HG03520 (cell line): ENCODE measurements at regions not wholly inside any gene's neighbourhood (a gene's known extent, or its start where the extent isn't known, plus 50 kb on each side); places are given as distances from the start of the nearest gene placed in this dataset.

Source experiments
- ATAC-seq: cut with Tn5 transposase; IDR thresholded peaks from one replicate; pipeline ENCODE4 v1.9.1; 2021; ENCODE audit warnings: mild to moderate bottlenecking, moderate library complexity; ENCODE audit not compliant: unreplicated experiment

DNA sequence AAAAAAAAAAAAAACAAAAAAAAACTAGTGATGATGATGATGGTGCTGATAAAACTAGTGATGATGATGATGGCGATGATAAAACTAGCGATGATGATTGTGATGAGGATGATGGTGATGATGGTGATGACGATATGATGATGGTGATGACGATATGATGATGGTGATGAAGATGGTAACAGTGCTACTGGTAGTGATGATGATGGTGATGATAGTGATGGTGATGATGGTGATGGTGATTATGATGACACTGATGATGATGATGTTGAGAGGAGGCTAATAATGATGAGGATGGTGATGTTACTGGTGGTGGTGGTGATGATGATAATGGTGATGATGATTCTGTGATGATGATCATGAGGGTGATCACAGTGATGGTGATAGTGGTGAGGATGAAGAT, 345.5 kb upstream of the CDH4 start:
- ATAC-seq: no peak

DNA sequence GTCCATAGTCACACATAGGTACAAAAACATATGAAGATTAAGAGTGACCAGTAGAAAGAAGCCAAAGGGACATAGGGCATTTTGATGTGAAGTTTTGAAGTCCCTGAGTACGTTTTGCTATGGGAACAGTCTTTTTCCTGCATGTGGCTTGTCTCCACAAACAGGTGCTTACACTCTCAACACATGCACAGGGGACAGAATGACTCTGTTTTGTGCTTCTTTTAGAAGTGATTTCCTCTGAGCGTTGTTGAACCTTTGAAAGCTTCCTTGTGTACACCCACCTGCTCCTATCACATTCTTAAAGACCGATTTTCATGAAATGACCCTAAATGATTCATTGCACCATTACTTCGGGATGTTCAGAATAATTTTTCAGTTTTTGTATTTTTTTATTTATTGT, 338.8 kb upstream of the CDH4 start:
- ATAC-seq: no peak

DNA sequence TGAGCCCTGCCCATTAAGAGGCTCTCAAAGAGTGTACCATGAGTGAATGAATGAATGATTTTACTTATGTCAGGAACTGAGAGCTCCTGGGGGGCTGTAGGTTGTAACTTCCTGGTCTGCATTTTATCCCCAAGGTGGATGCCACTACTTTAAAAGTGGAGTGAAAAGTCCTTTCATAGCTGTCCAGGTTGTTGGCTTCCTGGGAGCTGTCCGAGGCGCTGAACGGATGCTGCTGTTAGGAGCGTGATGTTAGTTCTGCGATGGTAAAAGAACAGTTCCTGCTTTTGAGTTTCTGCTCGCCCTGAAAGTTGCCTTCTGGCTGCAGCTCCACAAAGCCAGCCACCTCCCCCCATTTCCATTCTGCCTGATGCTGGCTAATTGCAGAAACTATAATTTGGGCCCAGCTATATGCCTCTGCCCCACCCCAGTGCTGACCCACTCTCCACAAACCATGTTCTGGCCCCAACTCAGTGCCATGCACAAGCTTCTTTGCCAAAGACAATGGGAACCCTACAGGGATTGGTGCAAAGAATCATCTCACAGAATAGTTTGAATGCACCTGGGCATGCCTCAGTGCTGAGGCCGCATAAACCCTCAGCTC, 330.9 kb upstream of the CDH4 start:
- no peak for ATAC-seq

DNA sequence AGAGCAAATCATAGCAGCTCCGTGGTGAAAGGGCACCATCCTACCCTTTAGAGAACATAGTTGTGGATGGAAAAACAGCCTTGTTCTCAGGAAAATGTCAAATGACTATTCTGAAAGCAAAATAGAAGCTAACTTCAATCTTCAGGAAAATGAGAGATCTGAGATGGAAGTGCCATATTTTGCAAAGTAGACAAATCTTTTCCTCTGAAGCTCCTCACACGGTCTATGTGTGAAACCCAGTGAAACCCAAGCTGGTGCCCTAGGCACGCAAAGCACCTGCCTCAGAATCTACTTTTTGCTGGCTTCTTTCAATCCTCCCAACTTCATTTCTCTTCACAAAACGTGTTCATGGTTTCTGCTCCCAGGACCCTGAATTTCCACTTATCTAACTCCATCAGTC, 325.2 kb upstream of the CDH4 start:
- no peak for ATAC-seq

GRCh38 chr20:60928341-60928740, 323.7 kb upstream of the CDH4 start:
- no peak for ATAC-seq

- ATAC-seq: no peak
Measured at GRCh38 chr20:60930023-60930790, 321.9 kb upstream of the CDH4 start.

DNA sequence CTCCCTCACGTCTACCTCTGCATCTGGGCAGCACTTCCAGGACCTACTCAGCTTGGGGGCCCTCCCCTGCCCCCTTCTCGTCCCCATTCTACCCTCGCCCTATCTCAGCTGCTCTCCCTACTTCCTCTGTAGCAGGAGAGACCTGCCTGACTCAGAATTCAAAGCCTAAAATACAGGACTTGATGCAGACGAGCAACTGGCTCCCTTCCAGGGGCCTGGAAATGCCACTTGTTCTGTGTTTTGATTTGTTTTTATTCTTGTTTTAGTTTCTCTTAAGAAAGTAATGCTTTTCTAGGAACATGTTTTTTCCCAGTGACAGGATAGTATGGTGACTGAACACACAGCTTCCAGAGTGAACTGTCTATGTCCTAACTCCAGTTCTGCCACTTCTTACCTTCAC, 320.4 kb upstream of the CDH4 start:
- no peak for ATAC-seq

DNA sequence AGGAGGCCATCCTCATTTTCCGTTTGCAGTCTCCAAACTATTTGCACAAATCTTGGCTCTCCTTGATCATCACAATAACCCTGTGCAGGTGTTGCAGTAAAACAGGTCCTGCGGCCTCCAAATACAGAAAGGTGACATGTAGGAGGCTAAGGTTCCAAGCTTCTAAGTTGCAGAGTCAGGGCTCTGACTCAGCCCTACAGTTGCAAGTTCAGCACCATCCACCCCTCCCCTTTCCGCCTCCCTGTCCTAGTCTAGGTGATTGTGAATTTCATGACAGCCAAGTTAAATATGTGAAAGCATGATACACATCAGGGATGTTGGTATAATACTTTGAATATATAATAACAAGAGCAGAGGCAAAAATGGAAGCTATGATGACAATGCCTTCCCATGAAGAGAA, 317.3 kb upstream of the CDH4 start:
- no peak for ATAC-seq

DNA sequence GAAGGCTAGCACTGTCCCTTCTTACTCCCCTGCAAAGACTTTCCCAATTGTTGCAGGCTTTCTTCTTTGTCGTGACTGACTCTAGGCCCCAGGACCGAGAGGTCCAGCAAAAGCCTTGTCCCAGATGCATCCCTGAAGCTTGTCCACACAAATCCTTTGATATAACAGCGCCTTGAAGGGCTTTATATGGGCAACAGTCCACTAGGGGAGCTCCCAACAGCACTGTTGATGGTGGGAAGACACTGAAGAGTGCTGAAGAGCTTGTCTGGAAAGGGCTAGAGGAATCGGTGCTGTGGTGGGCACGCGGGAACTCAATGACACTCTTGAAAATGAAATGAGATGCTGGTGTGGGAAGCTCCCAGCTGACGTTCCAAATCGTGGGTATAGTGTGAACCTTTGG, 316.1 kb upstream of the CDH4 start:
- no peak for ATAC-seq

- ATAC-seq: no peak
Measured at GRCh38 chr20:60937585-60937984, 314.5 kb upstream of the CDH4 start.

DNA sequence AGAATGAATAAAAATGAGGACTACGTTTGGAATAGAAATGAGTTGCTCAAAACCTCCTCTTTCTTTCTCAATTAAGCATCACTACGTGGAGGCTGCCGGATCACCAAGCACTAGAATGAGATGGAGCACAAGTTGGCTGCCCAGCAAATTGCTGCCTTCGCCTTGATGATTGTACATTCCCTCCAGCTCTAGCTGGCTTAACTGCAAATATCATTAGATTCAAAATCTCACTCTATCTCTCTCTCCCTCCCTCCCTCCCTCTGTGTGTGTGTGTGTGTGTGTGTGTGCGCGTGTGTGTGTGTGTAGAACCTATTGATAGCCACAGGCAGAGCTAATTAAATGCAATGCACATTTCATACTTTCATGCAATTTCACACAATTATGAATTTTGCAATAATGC, 310.7 kb upstream of the CDH4 start:
- ATAC-seq: no peak

DNA sequence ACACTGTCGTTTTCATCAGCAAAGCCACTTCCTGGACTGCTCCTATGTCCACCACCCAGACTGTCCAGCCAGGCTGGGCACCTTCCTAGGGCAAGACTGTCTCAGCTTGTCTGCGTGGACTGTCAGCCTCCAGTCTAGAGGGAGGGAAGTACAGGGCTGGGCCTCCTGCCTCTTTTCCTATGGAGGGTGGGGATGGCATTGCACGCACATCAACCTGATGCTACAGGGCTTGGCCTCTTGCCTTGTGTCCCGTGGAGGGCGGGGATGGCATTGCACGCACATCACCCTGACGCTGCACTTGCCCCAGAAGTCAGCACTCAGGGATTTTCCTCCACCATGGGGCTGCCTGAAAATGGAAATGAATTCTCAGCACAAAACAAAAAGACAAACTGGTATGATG, 304.2 kb upstream of the CDH4 start:
- no peak for ATAC-seq

DNA sequence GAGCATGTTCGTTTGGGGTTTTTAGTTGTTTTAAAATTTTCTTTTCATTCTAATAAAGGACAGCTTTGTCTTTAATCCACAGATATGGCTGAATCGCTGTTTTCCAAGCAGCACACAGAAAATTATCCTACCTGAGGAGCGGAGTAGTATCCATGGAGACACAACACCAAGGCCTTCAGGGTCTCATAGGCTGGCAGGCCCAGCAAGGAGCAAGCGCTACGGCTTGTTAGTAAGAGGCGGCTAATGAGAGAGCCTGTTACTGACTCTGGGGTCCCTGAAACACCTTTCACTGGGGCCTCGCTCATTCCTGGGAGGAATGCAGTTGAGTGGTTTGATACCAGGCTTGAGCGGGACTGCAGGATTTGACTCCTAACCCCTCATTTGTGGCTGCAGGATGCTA, 303.8 kb upstream of the CDH4 start:
- ATAC-seq: no peak

GRCh38 chr20:60950561-60950960, 301.5 kb upstream of the CDH4 start:
- ATAC-seq: no peak

- ATAC-seq: no peak
Measured at GRCh38 chr20:60950974-60951373, 301.1 kb upstream of the CDH4 start.

DNA sequence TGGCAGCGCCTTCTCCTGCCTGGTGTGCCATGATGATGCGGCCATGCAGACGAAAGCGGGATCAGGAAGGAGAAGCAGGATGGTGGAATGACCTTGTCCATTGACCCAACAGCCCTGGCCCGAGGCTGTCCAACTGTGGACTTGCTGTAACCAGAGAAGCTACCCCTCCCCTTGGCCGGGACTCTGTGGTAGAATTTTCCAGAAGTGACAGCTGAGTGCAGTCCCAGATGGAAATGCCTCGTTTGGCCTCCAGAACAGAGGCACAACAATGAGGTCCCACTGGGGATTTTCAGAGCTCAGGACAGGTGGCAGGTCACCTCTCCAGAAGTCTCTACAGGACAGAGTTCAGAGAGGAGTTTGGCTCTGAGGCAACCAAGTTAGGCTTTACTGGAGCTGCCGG, 299.2 kb upstream of the CDH4 start:
- no peak for ATAC-seq

GRCh38 chr20:60953321-60953720, 298.7 kb upstream of the CDH4 start:
- no peak for ATAC-seq

- no peak for ATAC-seq
Measured at GRCh38 chr20:60955706-60956105, 296.4 kb upstream of the CDH4 start.

DNA sequence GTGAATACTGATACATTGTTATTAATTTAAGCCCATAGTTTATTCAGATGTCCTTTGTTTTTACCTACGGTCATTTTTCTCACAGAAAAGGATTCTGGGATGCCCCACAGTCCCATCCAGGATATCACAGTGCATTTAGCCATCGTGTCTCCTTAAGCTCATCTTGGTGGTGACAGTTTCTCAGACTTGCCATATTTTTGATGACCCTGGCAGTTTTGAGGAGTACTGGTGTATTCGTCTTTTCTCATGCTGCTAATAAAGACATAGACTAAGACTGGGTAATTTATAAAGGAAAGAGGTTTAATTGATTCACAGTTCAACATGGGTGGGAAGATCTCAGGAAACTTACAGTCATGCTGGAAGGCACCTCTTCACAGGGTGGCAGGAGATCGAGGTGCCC, 295.9 kb upstream of the CDH4 start:
- no peak for ATAC-seq

GRCh38 chr20:60957621-60958020, 294.4 kb upstream of the CDH4 start:
- ATAC-seq: no peak

DNA sequence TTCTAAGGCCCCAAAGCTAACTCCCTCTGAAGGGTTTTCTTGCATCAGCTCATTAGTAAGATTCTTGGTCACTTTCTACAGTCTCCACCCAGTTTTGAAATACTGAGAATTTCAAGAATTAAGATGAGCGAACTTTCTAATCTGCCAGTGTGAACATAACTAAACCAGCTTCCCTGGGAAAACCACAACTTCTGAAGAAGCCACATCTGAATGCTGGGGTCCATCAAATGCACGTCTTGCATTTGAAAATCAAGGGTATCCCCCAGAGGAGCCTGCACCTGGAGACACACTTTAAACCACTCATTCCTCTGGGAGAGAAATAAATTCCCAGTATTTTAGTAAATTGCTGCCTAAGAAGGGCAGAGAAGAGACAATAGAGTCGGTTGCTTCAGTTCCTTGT, 292.1 kb upstream of the CDH4 start:
- ATAC-seq: no peak

GRCh38 chr20:60960500-60960899, 291.6 kb upstream of the CDH4 start:
- no peak for ATAC-seq

- ATAC-seq: no peak
Measured at GRCh38 chr20:60961551-60961950, 290.5 kb upstream of the CDH4 start.
